ENCODE measurements at regions not wholly inside any gene's neighbourhood (a gene's known extent, or its start where the extent isn't known, plus 50 kb on each side); places are given as distances from the start of the nearest gene placed in this dataset.
"Not testable (repeated sequence)": the region's sequence is repeated elsewhere in the genome, so short reads cannot be mapped to it uniquely, and the experiment has no call there.

GRCh38 chr18:5717256-5717655 is 173.5 kb upstream of the EPB41L3 start:
- no peak for DNase-seq

GRCh38 chr18:5710676-5711075 is 166.9 kb upstream of the EPB41L3 start:
- no peak for DNase-seq

- DNase-seq, result no peak
Measured at GRCh38 chr18:5710235-5710634, 166.4 kb upstream of the EPB41L3 start.

- no peak for DNase-seq
Measured at GRCh38 chr18:5709476-5710095, 165.8 kb upstream of the EPB41L3 start.

DNA sequence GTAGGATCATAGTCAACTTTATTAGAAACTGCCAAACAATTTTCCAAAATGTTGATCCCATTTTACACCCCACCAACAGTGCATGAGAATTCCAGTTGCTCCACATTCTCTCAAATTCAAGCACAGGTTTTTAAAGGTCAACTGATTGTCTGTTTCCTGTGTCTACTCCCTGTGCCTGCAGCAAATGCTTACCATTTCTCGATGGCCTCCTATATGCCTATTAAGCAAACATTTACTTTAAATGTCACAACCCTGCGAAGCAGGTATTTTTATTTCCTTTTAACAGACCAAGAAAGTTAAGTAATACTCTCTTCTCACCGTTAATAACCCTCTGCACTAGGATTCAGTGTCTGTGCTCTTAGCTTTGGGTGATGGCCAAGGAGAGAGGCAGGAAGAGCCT is 163.8 kb upstream of the EPB41L3 start:
- DNase-seq, result no peak

- DNase-seq, result no peak
Measured at GRCh38 chr18:5705393-5705792, 161.6 kb upstream of the EPB41L3 start.

- DNase-seq, result no peak
Measured at GRCh38 chr18:5704847-5705246, 161.1 kb upstream of the EPB41L3 start.

DNA sequence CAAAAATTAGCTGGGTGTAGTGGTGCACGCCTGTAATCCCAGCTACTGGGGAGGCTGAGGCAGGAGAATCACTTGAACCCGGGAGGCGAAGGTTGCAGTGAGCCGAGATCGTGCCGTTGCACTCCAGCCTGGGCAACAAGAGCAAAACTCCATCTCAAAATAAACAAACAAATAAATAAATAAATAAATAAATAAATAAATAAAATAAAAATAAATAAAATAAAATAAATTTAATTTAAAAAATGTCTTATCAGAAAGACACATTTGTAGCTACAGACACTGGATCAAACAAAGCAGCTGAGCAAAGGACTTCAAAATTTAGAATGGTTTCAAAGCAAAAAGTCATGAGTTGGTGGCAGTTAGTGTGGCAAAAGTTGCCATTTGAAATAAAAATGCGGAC is 158.2 kb upstream of the EPB41L3 start:
- not testable (repeated sequence) for DNase-seq

DNA sequence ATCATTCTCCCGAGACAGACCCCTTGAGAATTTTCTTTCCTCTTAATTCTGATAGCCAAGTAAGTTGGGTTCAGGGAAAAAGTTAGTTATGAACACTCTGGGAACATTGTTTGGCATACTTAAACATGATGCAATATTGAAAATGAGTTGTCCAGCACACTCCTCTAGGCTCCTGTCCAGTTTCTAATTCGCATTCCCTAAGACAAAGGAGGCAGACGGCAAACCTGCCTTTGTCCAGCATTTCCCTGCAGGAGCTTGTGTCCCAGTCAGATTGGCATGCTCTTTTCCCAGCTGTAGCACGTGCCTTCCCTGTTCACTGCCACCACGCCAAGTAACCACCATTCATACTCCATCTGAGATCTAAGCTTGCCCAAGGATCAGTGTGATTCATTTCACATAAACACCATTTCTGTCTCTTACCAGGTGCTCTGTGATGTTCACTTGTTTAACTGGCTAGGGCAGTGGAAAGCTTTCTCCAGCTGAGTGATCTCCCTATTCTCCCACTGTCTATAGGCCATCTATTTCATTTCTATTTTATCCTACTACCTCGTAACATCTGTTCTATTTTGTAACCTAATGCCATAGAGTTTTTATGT is 150.0 kb upstream of the EPB41L3 start:
- no peak for DNase-seq

GRCh38 chr18:5678779-5679406 is 135.1 kb upstream of the EPB41L3 start:
- DNase-seq, result no peak

DNA sequence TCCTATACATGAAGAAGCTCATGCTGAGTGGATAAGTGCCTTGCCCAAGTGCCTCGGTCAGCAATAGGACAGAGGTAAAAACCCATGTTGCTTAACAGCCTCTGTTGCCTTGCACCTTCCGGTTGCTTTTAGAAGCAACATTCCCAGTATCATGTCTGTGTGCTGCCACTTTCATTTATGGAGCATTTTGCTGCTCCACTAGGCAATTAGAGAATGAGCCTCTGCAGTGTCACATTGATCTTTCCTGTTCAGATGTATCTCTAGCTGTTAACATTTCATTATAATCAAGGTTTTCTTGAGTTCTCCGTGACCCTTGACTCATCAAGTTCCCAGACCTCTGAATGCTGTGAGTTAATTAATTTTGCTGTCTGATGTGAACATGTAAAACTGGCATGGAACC is 134.5 kb upstream of the EPB41L3 start:
- no peak for DNase-seq

DNA sequence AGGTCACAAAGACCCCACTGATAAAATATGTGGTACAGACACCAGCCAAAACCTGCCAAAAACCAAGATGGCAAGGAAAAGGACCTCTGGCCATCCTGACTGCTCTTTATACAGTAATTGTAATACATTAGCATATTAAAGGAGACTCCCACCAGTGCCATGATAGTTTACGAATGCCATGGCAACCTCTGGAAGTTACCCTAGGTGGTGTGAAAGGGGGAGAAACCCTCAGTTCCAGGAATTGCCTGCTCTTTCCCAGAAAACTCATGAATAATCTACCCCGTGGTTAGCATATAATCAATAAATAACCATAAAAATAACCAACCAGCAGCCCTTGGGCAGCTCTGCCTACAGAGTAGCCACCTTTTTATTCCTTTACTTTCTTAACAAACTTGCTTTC is 129.8 kb upstream of the EPB41L3 start:
- no peak for DNase-seq

DNA sequence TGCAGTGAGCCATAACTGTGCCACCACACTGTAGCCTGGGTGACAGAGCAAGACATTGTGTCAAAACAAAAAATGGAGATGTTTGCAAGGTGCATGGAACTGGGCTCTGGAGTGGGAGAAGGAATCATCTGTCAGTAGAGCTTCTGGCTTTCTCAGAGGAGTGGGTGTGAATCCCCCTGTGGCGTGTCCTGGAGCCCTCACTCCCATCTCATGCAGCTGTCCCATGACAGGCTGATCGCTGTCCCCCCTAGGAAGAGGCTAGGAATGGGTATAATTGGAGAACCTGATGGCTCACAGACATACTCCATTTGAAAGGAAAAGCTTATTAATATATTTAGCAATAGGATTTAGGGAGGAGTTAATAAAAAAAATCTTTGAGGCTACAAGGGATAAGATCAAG is 125.8 kb upstream of the EPB41L3 start:
- DNase-seq, result no peak

DNA sequence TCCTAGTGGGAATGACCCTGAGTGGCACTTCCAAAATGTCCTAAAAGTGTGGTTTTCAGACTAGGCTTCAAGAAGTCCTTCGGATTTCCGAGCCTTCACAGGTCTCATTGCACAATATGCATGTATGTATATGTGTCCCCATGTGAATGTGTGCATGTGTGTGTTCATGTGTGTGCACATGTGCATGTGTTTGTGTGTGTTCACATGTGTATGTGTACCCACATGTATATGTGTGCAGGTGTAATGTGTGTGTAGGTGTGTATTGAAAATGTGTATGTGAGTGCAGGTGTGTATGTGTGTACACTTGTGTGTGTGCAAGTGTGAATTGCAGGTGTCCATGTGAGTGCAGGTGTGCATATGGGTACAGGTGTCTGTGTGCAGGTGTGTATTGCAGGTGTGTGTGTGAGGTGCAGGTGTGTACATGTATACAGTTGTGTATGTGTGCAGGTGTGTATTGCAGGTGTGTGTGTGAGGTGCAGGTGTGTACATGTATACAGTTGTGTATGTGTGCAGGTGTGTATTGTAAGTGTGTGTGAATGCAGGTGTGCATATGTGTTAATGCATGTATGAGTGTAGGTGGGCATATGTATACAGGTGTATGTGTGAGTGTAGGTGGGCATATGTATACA is 124.4 kb upstream of the EPB41L3 start:
- DNase-seq, result no peak

DNA sequence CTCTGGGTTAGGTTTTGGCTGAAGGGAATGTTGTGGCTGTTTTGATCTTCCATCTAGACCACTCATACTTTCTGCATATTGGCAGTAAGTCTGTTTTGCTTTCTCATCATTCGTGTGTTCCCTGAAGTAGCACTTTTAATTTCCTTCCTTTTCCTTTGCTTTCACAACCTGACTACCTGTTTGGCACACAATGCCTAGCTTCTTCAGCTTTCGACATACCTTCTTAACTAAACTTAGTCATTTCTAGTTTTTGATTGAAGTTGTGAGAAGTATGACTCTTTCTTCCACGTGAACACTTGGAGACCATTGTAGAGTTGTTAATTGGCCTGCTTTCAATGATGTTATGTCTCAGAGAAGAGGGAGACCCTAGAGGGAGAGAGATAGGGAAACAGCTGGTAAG is 123.6 kb upstream of the EPB41L3 start:
- DNase-seq, result no peak

- no peak for DNase-seq
Measured at GRCh38 chr18:5662586-5663090, 118.8 kb upstream of the EPB41L3 start.

GRCh38 chr18:5661179-5661578 is 117.4 kb upstream of the EPB41L3 start:
- DNase-seq, result no peak

GRCh38 chr18:5653802-5654201 is 110.0 kb upstream of the EPB41L3 start:
- no peak for DNase-seq

- no peak for DNase-seq
Measured at GRCh38 chr18:5651736-5652135, 107.9 kb upstream of the EPB41L3 start.

DNA sequence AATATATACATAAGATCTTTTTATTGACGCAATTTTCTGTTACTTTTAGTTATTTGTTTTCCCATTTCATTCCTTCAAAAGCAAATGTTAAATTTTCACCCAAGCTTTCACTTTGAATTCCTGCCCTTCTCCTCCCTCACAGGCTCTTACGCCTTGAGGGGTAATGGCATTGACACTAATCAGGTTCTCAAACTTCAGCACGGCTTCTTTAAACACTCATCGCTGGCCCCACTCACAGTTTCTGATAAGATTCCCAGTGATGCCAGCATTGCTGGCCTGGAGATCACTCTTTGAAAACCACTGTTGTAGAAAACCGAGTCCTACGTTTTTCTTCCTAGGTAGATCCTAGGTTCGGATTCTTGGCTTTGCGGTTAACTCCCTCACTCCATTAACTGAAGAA is 105.6 kb upstream of the EPB41L3 start:
- no peak for DNase-seq

DNA sequence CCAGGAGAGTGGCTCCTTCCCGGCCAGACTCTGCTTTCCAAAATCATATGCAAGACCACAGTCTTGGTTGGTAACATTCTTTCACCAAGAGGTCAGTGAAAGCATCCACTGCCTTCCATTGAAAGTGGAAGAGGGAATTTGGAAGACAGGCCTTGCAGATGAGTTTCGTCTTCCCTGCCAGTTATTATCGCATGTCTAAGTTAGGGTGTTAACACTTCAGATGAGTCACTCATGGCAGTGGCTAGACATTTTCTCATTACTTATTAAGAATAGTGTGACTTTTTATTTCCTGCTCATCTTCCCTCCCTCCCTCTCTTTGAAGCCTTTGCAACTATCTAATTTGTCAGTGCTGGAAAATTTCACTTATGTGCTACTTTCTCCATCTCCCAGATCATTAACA is 102.9 kb upstream of the EPB41L3 start:
- no peak for DNase-seq

GRCh38 chr18:5643288-5643687 is 99.5 kb upstream of the EPB41L3 start:
- DNase-seq, result no peak

DNA sequence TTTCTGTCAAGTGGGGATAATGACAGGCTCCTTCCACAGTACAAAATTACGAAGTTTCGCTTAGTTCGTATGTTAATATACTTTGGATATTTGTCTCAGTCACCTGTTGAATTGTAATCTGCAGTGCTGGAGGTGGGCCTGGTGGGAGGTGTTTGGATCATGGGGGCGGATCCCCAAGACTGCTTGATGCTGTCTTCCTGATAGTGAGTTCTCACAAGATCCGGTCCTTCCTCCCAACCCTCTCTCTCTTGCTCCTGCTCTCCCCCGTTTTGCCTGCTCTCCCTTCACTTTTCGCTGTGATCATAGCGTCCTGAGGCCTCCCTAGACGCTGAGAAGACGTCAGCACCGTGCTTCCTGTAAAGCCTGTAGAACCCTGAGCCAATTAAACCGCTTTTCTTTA is 97.1 kb upstream of the EPB41L3 start:
- DNase-seq, result no peak

DNA sequence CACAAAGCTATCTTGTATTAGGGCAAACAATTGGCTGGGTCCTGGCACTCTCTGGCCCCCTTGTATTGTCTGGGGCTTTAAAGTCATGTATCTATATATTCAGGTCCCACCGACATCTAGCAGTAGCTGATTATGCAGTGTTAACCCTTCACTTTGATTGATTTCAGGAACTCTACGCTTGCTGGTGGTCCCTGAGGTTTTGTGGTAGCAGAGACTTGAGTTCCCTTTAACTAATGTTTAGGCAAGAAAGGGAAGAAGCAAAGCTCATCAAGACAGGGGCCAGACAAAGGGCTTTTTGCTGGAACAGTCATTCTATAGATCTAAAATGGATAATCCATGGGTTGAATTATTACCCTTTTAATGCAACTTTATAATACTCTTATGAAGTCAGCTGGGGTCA is 95.3 kb upstream of the EPB41L3 start:
- no peak for DNase-seq
